GM12891 (cell line): ENCODE measurements at regions not wholly inside any gene's neighbourhood (a gene's known extent, or its start where the extent isn't known, plus 50 kb on each side); places are given as distances from the start of the nearest gene placed in this dataset.

Source experiments
- DNase-seq: peaks from one replicate; pipeline ENCODE4 v3.0.0; 2011; ENCODE audit warnings: low spot score; ENCODE audit not compliant: insufficient read length
- FAIRE-seq: peaks from 2 replicates; lab custom pipeline; 2011; peaks lifted over from hg19 to GRCh38; lab: Jason Lieb, UNC
- PAX5 ChIP-seq: IDR thresholded peaks from 2 replicates; pipeline ENCODE4 v1.6.1; 2011; ENCODE audit warnings: low read length, moderate library complexity, mild to moderate bottlenecking; ENCODE audit not compliant: insufficient read depth, severe bottlenecking
- POLR2A ChIP-seq: IDR thresholded peaks from 2 replicates; pipeline ENCODE4 v1.6.1; 2011; ENCODE audit warnings: low read depth, low read length, control low read depth
- POLR2AphosphoS5 ChIP-seq: IDR thresholded peaks from 2 replicates; pipeline ENCODE4 v1.6.1; 2011; ENCODE audit warnings: low read depth, low read length, control low read depth
- POU2F2 ChIP-seq: IDR thresholded peaks from 2 replicates; pipeline ENCODE4 v1.6.1; 2011; ENCODE audit warnings: low read depth, mild to moderate bottlenecking, control low read depth, low read length, moderate library complexity
- SPI1 ChIP-seq: IDR thresholded peaks from 2 replicates; pipeline ENCODE4 v1.6.1; 2011; ENCODE audit warnings: low read depth, low read length, control low read depth
- TAF1 ChIP-seq: IDR thresholded peaks from 2 replicates; pipeline ENCODE4 v1.6.1; 2011; ENCODE audit warnings: low read depth, low read length, control low read depth

DNA sequence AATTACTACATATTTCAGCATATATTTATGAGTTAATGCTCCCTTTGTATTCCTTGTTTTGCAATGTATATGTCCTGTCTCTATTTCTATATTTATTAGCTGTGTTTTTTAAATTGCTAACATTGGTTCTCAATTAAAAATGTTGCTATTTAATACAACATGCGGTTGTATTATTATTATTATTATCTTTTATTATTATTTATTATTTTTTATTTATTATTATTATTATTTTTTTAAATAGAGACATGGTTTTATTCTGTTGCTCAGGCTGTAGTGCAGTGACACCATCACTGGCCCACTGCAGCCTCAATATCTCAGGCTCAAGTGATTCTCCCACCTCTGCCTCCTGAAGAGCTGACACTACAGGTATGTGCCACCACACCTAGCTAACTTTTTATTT is 1005.9 kb upstream of the ADGRL3 start:
- no peak for FAIRE-seq
- DNase-seq, result no peak
- TF ChIP-seq POLR2A, result no peak

- DNase-seq, result no peak
- no peak for TF ChIP-seq POLR2A
- no peak for TF ChIP-seq TAF1
- TF ChIP-seq POLR2AphosphoS5, result no peak
- TF ChIP-seq POU2F2, result no peak
- TF ChIP-seq PAX5, result no peak
- no peak for TF ChIP-seq SPI1
- FAIRE-seq, result no peak
Measured at GRCh38 chr4:60195256-60195655, 1004.9 kb upstream of the ADGRL3 start.

DNA sequence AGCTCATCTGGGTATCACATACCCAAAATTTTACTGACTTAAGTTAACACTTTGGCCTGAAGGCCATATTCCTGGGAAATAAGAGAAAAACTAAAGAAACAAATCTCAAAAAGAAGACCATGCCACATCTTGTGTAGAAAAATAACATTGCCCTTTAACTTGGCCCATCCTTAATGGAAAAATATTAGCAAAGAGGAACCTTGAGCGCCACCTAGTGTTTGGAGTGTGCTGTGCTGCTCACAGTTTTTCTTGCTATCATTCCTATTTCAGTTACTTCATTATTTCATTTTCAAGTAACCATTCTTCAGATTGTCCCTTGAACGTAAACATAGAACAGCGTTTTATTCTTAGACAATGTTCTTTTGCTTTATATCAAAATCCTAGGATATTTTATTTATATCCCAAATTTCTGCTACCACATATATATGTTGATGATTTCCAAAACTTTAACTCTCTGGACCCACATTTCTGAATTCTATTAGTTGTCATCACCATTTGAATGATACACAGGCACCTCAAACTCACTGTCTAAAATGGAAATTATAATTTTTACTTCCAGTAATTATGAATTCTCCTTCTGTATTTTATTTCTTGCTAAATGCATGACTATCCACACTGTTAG is 999.0 kb upstream of the ADGRL3 start:
- peak; percentile 74 for FAIRE-seq
- no peak for TF ChIP-seq POU2F2
- no peak for TF ChIP-seq PAX5
- TF ChIP-seq POLR2AphosphoS5, result no peak
- no peak for TF ChIP-seq POLR2A
- no peak for TF ChIP-seq SPI1
- no peak for TF ChIP-seq TAF1
- peak; percentile 1 for DNase-seq

- TF ChIP-seq POLR2AphosphoS5 (no peak), PAX5 (no peak), SPI1 (no peak), POLR2A (no peak), POU2F2 (no peak), TAF1 (no peak)
- DNase-seq (no peak), FAIRE-seq (no peak)
Measured at GRCh38 chr4:60209588-60209987, 990.5 kb upstream of the ADGRL3 start.

DNA sequence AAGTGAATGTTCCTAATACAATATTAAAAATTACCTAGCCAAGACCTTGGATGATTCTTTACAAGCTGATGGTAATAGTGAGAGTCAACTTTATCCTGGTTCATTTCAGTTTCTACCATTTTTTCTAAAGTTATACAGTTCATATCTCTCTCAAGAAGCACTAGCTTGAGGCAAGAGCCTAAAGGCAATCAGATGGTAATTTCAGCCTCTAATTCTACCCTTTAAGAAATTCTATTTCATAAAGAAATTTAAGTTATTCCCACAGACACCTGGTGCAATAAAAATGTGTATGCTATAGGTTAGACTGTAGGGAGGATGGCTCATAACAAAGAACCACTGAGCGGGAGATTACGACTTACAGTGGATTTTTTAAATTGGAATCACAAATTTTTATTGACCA is 984.2 kb upstream of the ADGRL3 start:
- no peak for FAIRE-seq
- no peak for TF ChIP-seq POLR2A
- TF ChIP-seq POLR2AphosphoS5, result no peak
- no peak for TF ChIP-seq POU2F2
- TF ChIP-seq SPI1, result no peak
- no peak for TF ChIP-seq TAF1
- no peak for TF ChIP-seq PAX5

DNA sequence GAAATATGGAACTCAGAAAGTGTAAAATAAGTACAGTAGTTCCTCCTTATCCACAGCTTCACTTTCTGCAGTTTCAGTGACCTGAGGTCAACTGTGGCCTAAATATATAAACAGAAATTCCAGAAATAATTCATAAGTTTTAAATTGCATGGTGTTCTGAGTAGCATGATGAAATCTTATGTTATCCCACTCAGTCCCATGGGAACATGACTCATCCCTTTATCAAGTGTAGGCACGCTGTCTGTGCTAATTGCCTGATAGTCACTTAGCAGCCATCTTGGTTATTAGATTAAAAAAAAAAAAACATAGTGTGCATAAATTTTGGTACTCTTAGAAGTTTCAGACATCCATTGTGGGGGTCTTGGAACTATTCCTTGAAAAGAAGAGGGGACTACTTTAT is 983.4 kb upstream of the ADGRL3 start:
- FAIRE-seq (no peak), DNase-seq (no peak)
- no peak for TF ChIP-seq SPI1
- no peak for TF ChIP-seq TAF1
- TF ChIP-seq POLR2A, result no peak
- no peak for TF ChIP-seq POU2F2
- no peak for TF ChIP-seq PAX5
- TF ChIP-seq POLR2AphosphoS5, result no peak

More for the DNA sequence above, 984.2 kb upstream of the ADGRL3 start:
- no peak for DNase-seq

DNA sequence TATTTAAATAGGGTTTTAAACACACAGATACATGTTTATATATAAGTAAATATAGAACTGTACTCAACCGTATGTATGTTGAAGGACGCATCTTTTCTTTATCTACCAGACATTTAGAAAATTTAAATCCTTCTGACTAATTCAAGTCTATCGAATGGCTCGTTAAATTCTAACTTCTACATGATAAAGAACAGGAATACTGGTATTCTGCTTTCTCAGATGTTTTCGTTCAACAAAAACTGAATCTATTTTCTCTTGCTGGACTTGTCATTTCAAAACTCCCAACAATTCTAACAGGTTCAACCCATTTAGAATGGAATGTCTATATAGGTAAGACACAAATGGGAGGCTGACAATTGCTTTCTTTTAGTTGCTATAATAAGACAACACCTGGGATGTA is 978.3 kb upstream of the ADGRL3 start:
- TF ChIP-seq TAF1 (no peak), POLR2A (no peak), POLR2AphosphoS5 (no peak), POU2F2 (no peak)
- FAIRE-seq (no peak), DNase-seq (no peak)

DNA sequence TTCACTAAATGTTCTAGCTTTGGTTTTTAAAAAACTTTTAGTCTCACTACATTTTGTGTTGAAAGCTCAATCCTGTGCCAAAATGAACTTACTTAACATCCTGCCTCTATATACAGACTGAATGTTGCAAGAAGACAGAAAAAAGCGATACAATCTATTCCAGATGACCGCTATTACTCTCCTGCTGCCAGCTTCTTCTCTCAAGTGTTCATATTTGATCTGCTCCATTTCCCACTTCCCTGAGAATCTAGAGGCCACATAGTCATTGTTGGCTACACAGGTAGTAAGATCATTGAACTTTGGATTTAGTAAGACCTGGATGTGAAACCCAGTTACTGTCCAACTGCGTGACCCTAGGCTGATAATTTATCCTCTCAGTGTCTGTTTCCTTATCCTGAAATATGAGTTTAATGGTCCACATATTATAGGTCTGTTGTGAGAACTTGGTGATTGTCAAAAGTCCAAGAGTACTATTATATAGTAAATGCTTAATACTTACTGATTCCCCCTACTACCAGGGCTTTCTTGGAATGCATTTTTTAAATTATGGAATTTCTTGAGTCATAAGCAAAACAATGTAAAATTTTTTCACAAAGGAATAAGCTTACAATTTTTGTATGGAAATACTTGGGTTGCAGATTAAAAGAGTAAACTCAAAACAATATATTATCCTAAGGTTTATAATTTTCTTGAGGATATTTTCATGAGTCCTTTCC is 976.8 kb upstream of the ADGRL3 start:
- no peak for DNase-seq
- FAIRE-seq, result no peak
- TF ChIP-seq POLR2A (no peak), SPI1 (no peak), POLR2AphosphoS5 (no peak), TAF1 (no peak), PAX5 (no peak), POU2F2 (no peak)

- no peak for FAIRE-seq
- no peak for DNase-seq
- TF ChIP-seq POU2F2 (no peak), SPI1 (no peak), TAF1 (no peak), POLR2AphosphoS5 (no peak), PAX5 (no peak), POLR2A (no peak)
Measured at GRCh38 chr4:60241866-60242265, 958.3 kb upstream of the ADGRL3 start.

DNA sequence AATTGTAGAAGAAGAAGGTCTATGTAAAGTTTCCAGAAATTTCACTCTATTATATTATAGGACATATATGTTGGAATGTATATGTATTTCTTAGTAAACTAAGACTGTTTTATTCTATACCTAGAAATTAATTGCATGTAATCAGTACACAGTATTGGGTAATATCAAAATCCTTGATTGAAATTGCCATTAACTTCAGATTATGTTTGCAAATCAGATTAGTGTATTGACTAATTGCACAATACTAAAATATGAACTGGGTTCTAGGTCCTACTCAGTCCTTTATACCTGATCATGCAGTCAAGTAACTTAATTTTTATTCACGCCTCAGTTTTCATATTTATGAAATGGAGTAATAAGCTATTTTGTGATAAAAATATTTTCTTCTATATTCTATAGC is 950.3 kb upstream of the ADGRL3 start:
- FAIRE-seq (no peak), DNase-seq (no peak)
- TF ChIP-seq POLR2AphosphoS5, result no peak
- no peak for TF ChIP-seq SPI1
- no peak for TF ChIP-seq POLR2A
- TF ChIP-seq POU2F2, result no peak
- no peak for TF ChIP-seq TAF1
- no peak for TF ChIP-seq PAX5
